ENCODE measurements at regions not wholly inside any gene's neighbourhood (a gene's known extent, or its start where the extent isn't known, plus 50 kb on each side); places are given as distances from the start of the nearest gene placed in this dataset.

- peak in 2 of 56 donors; percentile 0 for DNase-seq
Measured at GRCh38 chr6:127641905-127642304, 64.9 kb downstream of the C6orf58 start.

All from amygdala (tissue), 56 donors.